Kasumi-1 (cell line): ENCODE measurements at regions not wholly inside any gene's neighbourhood (a gene's known extent, or its start where the extent isn't known, plus 50 kb on each side); places are given as distances from the start of the nearest gene placed in this dataset.
"Not testable (repeated sequence)": the region's sequence is repeated elsewhere in the genome, so short reads cannot be mapped to it uniquely, and the experiment has no call there.

Experiments
- DNase-seq, 2 experiments: peaks; one replicate each; lab custom pipeline; 2025; lab: John Stamatoyannopoulos, UW

DNA sequence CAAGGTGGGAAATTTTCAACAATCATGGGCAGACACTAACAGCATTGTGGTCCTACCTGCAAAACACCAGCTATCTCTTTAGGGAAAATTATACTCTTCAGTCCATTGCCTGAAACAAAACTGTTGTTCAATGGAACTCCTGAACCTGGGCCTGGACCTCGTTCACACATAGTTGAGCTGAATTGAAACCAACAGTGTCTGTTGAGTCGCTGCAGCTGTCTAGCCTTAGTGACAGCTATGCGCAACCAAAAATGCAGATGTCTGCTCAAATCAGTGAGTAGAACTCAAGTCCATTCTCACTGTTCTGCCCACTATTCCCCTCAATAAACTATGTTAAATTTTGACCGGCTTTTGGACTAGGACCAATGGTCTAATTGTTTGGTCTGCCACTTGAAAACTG lies 286.2 kb downstream of the TFAP2A start:
- DNase-seq: no peak

GRCh38 chr6:10122164-10122563 lies 292.7 kb downstream of the TFAP2A start:
- no peak for DNase-seq

GRCh38 chr6:10112871-10113549 lies 301.9 kb downstream of the TFAP2A start:
- DNase-seq: no peak

DNA sequence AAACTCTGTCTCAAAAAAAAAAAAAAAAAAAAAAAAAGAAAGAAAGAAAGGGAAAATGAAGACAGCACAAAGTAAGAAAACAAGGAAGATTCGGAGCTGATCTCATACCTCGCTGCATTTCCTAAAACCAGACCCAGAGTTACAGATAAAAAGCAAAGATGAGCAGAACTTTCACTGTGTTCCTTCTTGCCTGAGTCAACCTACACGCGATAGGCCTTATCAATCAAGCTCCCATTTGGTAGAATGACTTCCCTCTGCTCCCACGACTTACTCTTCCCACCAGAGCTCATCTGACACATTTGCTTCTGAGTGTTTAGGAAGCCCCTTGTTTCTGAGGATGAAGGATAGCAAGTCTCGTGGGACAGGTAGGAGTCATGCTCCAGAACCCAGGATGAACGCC lies 302.9 kb downstream of the TFAP2A start:
- no peak for DNase-seq

GRCh38 chr6:10101551-10102252 lies 313.2 kb downstream of the TFAP2A start:
- no peak for DNase-seq

GRCh38 chr6:10099529-10100140 lies 315.2 kb downstream of the TFAP2A start:
- DNase-seq: no peak

GRCh38 chr6:10098756-10099528 lies 315.9 kb downstream of the TFAP2A start:
- DNase-seq: no peak

DNA sequence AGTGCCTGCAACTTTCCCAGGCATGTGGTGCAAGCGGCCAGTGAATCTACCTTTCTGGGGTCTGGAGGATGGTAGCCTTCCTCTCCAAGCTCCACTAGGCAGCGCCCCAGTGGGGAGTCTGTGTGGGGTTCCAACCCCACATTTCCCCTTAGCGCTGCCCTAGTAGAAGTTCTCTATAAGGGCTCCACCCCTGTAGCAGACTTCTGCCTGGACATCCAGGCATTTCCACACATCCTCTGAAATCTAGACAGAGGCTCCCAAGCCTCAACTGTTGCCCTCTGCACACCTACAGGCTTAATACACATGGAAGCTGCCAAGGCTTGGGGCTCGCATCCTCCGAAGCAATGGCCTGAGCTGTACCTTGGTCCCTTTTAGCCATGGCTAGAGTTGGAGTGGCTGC lies 321.6 kb downstream of the TFAP2A start:
- no peak for DNase-seq

- no peak for DNase-seq
These were observed 330.5 kb downstream of the TFAP2A start for GRCh38 chr6:10084111-10084986.

GRCh38 chr6:10082385-10082784 lies 332.5 kb downstream of the TFAP2A start:
- DNase-seq: peak; percentile 96 to 97

DNA sequence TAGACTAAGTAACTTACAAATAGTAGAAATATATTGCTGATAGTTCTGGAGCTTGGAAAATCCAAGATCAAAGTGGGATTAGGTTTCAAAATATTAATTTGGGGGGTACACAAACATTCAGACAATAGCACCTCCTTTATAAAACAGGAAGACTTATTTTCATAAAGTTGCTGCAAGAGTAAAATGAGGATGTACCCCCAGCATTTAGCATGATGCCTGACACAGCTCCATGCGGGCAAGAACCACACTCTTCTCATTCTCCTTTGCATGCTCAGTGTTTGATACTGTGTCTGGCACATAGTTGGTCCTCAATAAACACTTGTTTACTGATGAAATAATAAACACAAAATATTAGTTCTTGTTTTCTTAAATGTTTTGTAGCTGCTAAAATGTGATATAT lies 332.9 kb downstream of the TFAP2A start:
- DNase-seq: peak; percentile 26 to 41

- no peak for DNase-seq
These were observed 333.8 kb downstream of the TFAP2A start for GRCh38 chr6:10081075-10081474.

- DNase-seq: no peak
These were observed 334.3 kb downstream of the TFAP2A start for GRCh38 chr6:10080561-10080960.

DNA sequence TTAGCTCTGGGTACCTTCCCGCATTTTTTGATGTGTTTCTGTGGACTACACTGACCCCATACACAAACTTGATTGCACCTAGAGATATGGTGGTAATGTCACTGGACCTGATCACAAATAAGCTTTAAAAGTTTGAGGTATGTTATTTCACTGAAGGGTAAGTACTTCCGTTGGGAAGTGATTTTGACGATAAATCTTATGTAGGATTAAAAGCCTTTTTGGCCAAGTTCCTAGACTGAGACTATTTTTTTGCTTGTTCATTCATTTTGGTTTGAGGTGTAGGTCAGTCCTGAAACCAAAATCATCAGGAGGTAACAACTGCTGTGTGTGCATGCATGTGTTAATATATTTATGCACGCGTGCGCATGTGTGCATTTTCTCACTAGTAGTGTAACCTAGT lies 336.3 kb downstream of the TFAP2A start:
- no peak for DNase-seq

GRCh38 chr6:10074726-10075125 lies 340.1 kb downstream of the TFAP2A start:
- DNase-seq: not testable (repeated sequence)

DNA sequence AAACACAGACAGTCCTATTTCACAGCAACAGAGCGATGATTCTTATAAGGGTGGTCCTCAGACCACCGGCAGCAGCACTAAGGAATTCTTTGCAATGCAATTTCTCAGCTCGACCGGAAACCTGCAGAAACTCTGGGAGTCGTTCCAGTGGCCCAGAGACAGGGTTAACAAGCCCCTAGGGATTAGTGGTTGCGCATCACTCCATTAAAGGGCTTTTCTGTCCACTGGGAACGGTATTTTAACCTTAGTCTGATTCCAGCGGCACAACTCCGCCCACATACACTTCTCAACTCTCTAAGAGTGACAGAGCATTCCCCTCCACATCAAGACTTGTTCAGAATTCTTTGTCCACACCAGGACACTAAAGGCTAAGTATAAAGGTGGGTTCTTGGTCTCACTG lies 341.5 kb downstream of the TFAP2A start:
- no peak for DNase-seq

DNA sequence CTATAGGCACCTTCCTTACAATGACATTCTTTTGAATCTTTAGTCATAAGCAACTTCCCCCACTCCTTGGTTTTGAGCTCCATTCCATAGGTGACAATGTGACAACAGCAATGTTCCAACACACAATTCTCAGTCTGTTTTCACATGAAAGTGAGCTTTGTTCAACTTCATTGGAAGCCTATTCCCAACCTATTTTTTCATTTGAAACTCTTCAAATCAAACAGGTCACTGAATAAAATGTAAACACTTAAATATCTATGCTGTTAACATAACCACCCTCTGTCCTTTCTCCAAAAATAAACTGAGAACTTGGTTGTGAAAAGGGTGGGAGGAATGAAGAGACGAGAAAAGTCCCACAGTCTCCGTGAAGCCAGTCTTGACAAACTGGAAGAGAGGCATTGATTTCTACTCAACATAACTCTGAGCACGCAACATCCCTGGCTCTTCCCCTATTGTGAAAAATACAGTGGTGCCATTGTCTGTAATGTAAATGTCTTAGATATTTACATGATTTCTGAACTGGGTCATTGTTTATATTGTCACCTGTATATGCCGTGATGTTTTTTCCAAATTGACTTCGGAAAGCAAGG lies 343.1 kb downstream of the TFAP2A start:
- DNase-seq: no peak

DNA sequence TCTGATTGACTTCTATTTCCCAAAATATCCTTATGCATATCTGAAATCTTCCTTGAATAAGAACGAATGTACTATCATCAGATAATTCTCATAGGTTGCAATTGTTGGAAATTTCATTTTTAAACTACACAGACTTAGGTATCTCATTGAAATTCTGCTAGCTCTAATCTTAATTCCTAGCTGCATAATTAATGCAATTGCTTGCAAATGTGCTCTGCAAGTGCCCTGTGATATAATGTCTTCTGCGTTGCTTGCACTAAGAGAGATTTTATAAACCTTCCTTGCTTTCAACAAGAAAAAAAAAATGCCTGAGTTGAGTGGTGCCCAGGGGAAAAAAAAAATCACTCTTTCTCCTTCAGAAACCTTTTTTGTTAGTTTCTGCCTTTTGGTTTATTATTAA lies 354.9 kb downstream of the TFAP2A start:
- no peak for DNase-seq

- no peak for DNase-seq
These were observed 360.2 kb downstream of the TFAP2A start for GRCh38 chr6:10054672-10055071.

- no peak for DNase-seq
These were observed 363.6 kb downstream of the TFAP2A start for GRCh38 chr6:10051283-10051682.
